Naive thymus-derived CD4-positive, alpha-beta T cell (primary cell): ENCODE measurements at regions not wholly inside any gene's neighbourhood (a gene's known extent, or its start where the extent isn't known, plus 50 kb on each side); places are given as distances from the start of the nearest gene placed in this dataset.

Source experiments
- ATAC-seq: fragments of 150-1000 bp; cut with Tn5 transposase; 2 replicates; pipeline ENCODE4 v1.10.0; 2021; ENCODE audit warnings: mild to moderate bottlenecking, moderate library complexity
- CTCF ChIA-PET: fragments of 350-600 bp; sonication (Branson Sonifier 250); formaldehyde crosslinking; loops from one replicate; lab custom pipeline; 2021; ENCODE audit warnings: antibody characterized with exemption; lab: Charles Lee
- POLR2A ChIA-PET: fragments of 350-600 bp; sonication (Branson Sonifier 250); formaldehyde crosslinking; loops from one replicate; lab custom pipeline; 2021; ENCODE audit warnings: antibody characterized with exemption, inconsistent platforms; lab: Charles Lee
- DNase-seq, 9 donors: peaks; one replicate each; pipeline versions ENCODE4 v3.0.0 to v3.0.0-alpha.2; 2020 to 2022; ENCODE audit warnings: mixed read lengths in 1 of 9
- H3K27ac ChIP-seq: one replicate; pipeline ENCODE4 v1.7.0; 2013; ENCODE audit warnings: mild to moderate bottlenecking, low read depth, low read length, moderate library complexity
- H3K27me3 ChIP-seq, 2 donors: one replicate each; pipeline ENCODE4 v1.7.0; 2013; ENCODE audit warnings: low read length in 2 of 2, mild to moderate bottlenecking in 2 of 2, moderate library complexity in 2 of 2; ENCODE audit not compliant: control insufficient read depth in 2 of 2, insufficient read depth in 2 of 2
- H3K36me3 ChIP-seq, 3 experiments: 1 replicate in 2 of 3; 2 replicates in 1 of 3; pipeline ENCODE4 v1.7.0; 2013; ENCODE audit warnings: low read length in 3 of 3, mild to moderate bottlenecking in 3 of 3, moderate library complexity in 1 of 3; ENCODE audit not compliant: insufficient read depth in 3 of 3, control insufficient read depth in 2 of 3
- H3K4me1 ChIP-seq, 2 donors: one replicate each; pipeline ENCODE4 v1.7.0; 2013; ENCODE audit warnings: low read length in 2 of 2, mild to moderate bottlenecking in 2 of 2, moderate library complexity in 1 of 2; ENCODE audit not compliant: control insufficient read depth in 2 of 2, insufficient read depth in 2 of 2
- H3K4me3 ChIP-seq: 2 replicates; pipeline ENCODE4 v1.7.0; 2013; ENCODE audit warnings: mild to moderate bottlenecking, low read length
- H3K9me3 ChIP-seq, 3 experiments: 1 replicate in 2 of 3; 2 replicates in 1 of 3; pipeline ENCODE4 v1.7.0; 2013; ENCODE audit warnings: low read length in 3 of 3; ENCODE audit not compliant: control insufficient read depth in 2 of 3
- H3K27ac Mint-ChIP-seq, 9 donors: one replicate each; pipeline ENCODE4 v1.8.0; 2020 to 2022; ENCODE audit warnings: mixed read lengths in 9 of 9, mild to moderate bottlenecking in 8 of 9, moderate library complexity in 5 of 9, inconsistent platforms in 2 of 9
- H3K27me3 Mint-ChIP-seq, 5 donors: one replicate each; pipeline ENCODE4 v1.8.0; 2021 to 2022; ENCODE audit warnings: mixed read lengths in 5 of 5, mild to moderate bottlenecking in 1 of 5
- H3K36me3 Mint-ChIP-seq, 5 donors: one replicate each; pipeline ENCODE4 v1.8.0; 2020 to 2022; ENCODE audit warnings: mixed read lengths in 5 of 5, mild to moderate bottlenecking in 3 of 5, inconsistent platforms in 1 of 5
- H3K4me1 Mint-ChIP-seq, 7 donors: one replicate each; pipeline ENCODE4 v1.8.0; 2020 to 2022; ENCODE audit warnings: mixed read lengths in 7 of 7, mild to moderate bottlenecking in 3 of 7, inconsistent platforms in 1 of 7
- H3K4me3 Mint-ChIP-seq, 10 donors: one replicate each; pipeline ENCODE4 v1.8.0; 2020 to 2022; ENCODE audit warnings: mild to moderate bottlenecking in 10 of 10, mixed read lengths in 10 of 10, moderate library complexity in 6 of 10, inconsistent platforms in 2 of 10
- H3K9me3 Mint-ChIP-seq, 11 donors: one replicate each; pipeline ENCODE4 v1.8.0; 2020 to 2022; ENCODE audit warnings: mixed read lengths in 11 of 11, mild to moderate bottlenecking in 4 of 11, inconsistent platforms in 1 of 11, moderate library complexity in 1 of 11
- intact Hi-C, 2 donors: fragments of 100-400 bp; cut with micrococcal nuclease; formaldehyde crosslinking; loops; one replicate each; pipeline ENCODE4 v1.15.1; 2023

- Histone ChIP-seq H3K4me3 (no peak overlapping the region), H3K36me3 (no peaks in the 10 kb centered on the region), H3K4me1 (peaks cover 0 to 5% of the 10 kb centered on the region in 2 donors), H3K27me3 (peaks cover 0 to 2% of the 10 kb centered on the region in 2 donors), H3K27ac (no peak overlapping the region), H3K9me3 (no peaks in the 10 kb centered on the region)
- ChIA-PET POLR2A (interaction anchor here (1.0 kb wide), 2 partner anchors 14 to 264 kb away, joined by 3 to 4 read pairs; partner anchors contain the start of gene ZFP36L2), CTCF (interaction anchor here (0.6 to 1.4 kb wide), 4 partner anchors 15 to 1101 kb away, joined by 3 to 6 read pairs (median 3); no protein-coding TSS in a partner anchor)
- H3K27ac Mint-ChIP-seq = peak overlapping the region in 4 of 9 donors; percentile 14 to 76 (median 68)
- ATAC-seq (peak; percentile 51), DNase-seq (peak in 5 of 9 donors; percentile 17 to 32 (median 20))
- no peaks in the 10 kb centered on the region for H3K36me3 Mint-ChIP-seq
- peak overlapping the region in 9 of 10 donors; percentile 30 to 76 (median 61) for H3K4me3 Mint-ChIP-seq
- peaks cover 8 to 19% (median 14%) of the 10 kb centered on the region in 7 donors for H3K4me1 Mint-ChIP-seq
- intact Hi-C loops = no loop called here
- no peaks in the 10 kb centered on the region for H3K9me3 Mint-ChIP-seq
- H3K27me3 Mint-ChIP-seq = peaks cover 6 to 23% (median 12%) of the 10 kb centered on the region in 5 donors
Observed at GRCh38 chr2:42962508-42962953, 170.1 kb upstream of the HAAO start.

- H3K27ac ChIP-seq = no peak overlapping the region
- CTCF ChIA-PET = interaction anchor here (0.7 to 1.1 kb wide), 2 partner anchors 58 to 260 kb away, joined by 3 to 4 read pairs; no protein-coding TSS in a partner anchor
- POLR2A ChIA-PET = interaction anchor here (1.0 kb wide), 1 partner anchor 265 kb away, joined by 3 read pairs; the partner anchor contains the start of gene ZFP36L2
- no peaks in the 10 kb centered on the region for H3K36me3 ChIP-seq
- peaks cover 8 to 19% (median 14%) of the 10 kb centered on the region in 7 donors for H3K4me1 Mint-ChIP-seq
- peaks cover 0 to 5% of the 10 kb centered on the region in 2 donors for H3K4me1 ChIP-seq
- H3K27me3 ChIP-seq = peaks cover 0 to 2% of the 10 kb centered on the region in 2 donors
- H3K4me3 Mint-ChIP-seq = peak overlapping the region in 3 of 10 donors; percentile 30 to 76 (median 52)
- no peaks in the 10 kb centered on the region for H3K9me3 ChIP-seq
- no peak overlapping the region for H3K4me3 ChIP-seq
- ATAC-seq (no peak), DNase-seq (no peak)
- H3K36me3 Mint-ChIP-seq = no peaks in the 10 kb centered on the region
- H3K9me3 Mint-ChIP-seq = no peaks in the 10 kb centered on the region
- intact Hi-C loops = no loop called here
- H3K27ac Mint-ChIP-seq = peak overlapping the region in 2 of 9 donors; percentile 4 to 73
- peaks cover 6 to 23% (median 12%) of the 10 kb centered on the region in 5 donors for H3K27me3 Mint-ChIP-seq
Observed at GRCh38 chr2:42961961-42962360, 169.6 kb upstream of the HAAO start.

DNA sequence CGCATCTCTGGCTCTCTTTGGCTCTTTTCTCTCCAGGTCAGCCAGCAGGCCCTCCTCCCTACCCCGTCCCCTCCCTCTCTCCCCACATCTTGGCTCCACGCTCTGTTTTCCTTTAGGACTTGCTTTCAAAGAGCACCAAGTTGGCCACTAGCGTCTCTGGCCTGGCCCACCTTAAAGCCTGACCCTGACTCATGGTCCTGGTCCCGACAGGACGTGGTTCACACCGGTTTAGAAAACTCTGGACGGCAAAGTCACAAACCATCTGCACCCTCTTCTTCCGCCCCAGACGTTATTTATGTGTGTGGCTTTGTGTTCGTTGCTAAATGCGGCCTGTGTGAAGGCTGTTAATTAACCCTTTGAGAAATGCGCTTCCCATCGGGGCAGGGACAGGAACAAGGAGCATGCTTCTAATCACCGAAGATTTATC, 169.0 kb upstream of the HAAO start:
- no peak overlapping the region for H3K4me3 ChIP-seq
- no peaks in the 10 kb centered on the region for H3K36me3 ChIP-seq
- intact Hi-C loops = no loop called here
- Mint-ChIP-seq H3K9me3 (peaks cover 0 to under 1% (median 0%) of the 10 kb centered on the region in 11 donors), H3K27me3 (peaks cover 6 to 23% (median 12%) of the 10 kb centered on the region in 5 donors), H3K4me1 (peaks cover 8 to 19% (median 14%) of the 10 kb centered on the region in 7 donors), H3K4me3 (peak overlapping the region in 6 of 10 donors; percentile 2 to 76 (median 48)), H3K27ac (peak overlapping the region in 3 of 9 donors; percentile 4 to 81 (median 73)), H3K36me3 (no peaks in the 10 kb centered on the region)
- ChIA-PET CTCF (interaction anchor here (0.6 to 1.1 kb wide), 2 partner anchors 260 to 579 kb away, joined by 3 to 4 read pairs; no protein-coding TSS in a partner anchor), POLR2A (no interaction called here)
- no peaks in the 10 kb centered on the region for H3K9me3 ChIP-seq
- H3K27me3 ChIP-seq = peaks cover 0 to 2% of the 10 kb centered on the region in 2 donors
- DNase-seq = no peak
- peaks cover 0 to 5% of the 10 kb centered on the region in 2 donors for H3K4me1 ChIP-seq
- H3K27ac ChIP-seq = no peak overlapping the region
- no peak for ATAC-seq

DNA sequence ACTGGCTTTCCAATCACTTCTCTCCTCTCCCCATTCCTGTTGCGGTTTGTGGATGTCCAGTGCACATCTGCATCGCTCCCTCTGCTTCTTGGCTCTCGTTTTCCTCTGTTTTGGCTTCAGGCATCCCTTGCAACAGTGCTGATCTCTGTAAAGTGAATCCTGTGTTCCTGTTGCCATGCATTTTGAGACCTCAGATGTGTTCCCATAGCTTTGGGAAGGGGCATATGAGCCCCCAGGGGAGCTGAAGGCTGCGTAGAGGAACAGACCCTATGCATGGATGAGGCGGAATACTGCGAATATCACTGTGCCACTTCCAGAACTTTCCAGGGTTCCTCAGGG, 168.4 kb upstream of the HAAO start:
- Mint-ChIP-seq H3K4me3 (no peak overlapping the region), H3K27ac (peak overlapping the region in 1 of 9 donors; percentile 35), H3K4me1 (peaks cover 8 to 19% (median 14%) of the 10 kb centered on the region in 7 donors), H3K27me3 (peaks cover 6 to 23% (median 12%) of the 10 kb centered on the region in 5 donors), H3K9me3 (peaks cover 0 to 2% (median 0%) of the 10 kb centered on the region in 11 donors), H3K36me3 (no peaks in the 10 kb centered on the region)
- H3K27ac ChIP-seq = no peak overlapping the region
- no peaks in the 10 kb centered on the region for H3K36me3 ChIP-seq
- intact Hi-C loops = no loop called here
- ChIA-PET CTCF (no interaction called here), POLR2A (no interaction called here)
- H3K27me3 ChIP-seq = peaks cover 0 to 2% of the 10 kb centered on the region in 2 donors
- ATAC-seq (no peak), DNase-seq (no peak)
- H3K9me3 ChIP-seq = no peaks in the 10 kb centered on the region
- no peak overlapping the region for H3K4me3 ChIP-seq
- H3K4me1 ChIP-seq = peaks cover 0 to 5% of the 10 kb centered on the region in 2 donors

DNA sequence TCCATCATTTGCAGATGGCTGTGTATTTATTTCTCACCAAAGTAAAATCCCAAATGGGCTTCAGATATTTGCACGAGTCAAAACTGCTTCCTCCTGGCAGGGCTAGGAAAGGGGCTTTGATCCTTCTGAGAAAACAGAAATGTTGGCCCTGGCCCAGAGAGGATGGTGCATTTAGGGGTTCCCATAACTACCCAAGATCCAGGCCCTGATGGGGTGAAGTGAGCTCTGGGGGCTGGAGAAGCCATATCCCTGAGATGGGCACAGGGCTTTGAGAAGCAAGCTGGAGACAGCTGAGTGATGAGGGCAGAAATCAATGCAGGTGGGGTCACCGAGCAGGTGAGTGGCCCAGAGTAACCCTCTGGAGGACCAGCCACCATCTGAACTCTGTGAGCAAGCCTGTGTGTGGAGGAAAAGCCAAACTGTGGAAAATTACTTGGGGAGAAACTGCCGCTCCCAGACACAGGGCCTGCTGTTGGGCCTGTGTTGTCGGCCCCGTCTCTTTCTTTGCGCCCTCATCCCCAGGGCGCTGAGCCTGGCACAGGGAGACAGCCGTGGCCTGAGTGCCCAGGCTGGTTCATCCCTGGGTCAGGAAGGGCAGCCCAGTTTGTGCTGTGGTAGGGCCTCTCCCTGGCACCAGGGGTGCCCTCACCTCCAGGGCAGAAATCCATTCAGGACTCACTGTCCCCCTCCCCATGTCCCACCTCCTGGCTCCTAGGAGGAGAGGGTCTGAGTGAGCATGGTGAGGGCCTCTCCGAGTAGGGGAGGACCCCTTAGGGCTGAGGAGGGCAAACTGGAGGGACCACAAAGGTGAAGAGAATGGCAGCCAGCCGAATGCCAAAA, 167.8 kb upstream of the HAAO start:
- no peak overlapping the region for H3K27ac ChIP-seq
- POLR2A ChIA-PET = no interaction called here
- Mint-ChIP-seq H3K4me3 (no peak overlapping the region), H3K27me3 (peaks cover 6 to 24% (median 12%) of the 10 kb centered on the region in 5 donors), H3K9me3 (peaks cover 0 to 2% (median 0%) of the 10 kb centered on the region in 11 donors), H3K27ac (peak overlapping the region in 1 of 9 donors; percentile 36), H3K4me1 (peaks cover 8 to 19% (median 14%) of the 10 kb centered on the region in 7 donors), H3K36me3 (no peaks in the 10 kb centered on the region)
- H3K4me1 ChIP-seq = peaks cover 0 to 5% of the 10 kb centered on the region in 2 donors
- ATAC-seq = no peak
- no peak overlapping the region for H3K4me3 ChIP-seq
- DNase-seq = no peak
- intact Hi-C loops = no loop called here
- CTCF ChIA-PET = interaction anchor here (1.0 kb wide), 1 partner anchor 16 kb away, joined by 5 read pairs; no protein-coding TSS in a partner anchor
- H3K9me3 ChIP-seq = no peaks in the 10 kb centered on the region
- no peaks in the 10 kb centered on the region for H3K36me3 ChIP-seq
- H3K27me3 ChIP-seq = peaks cover 0 to 2% of the 10 kb centered on the region in 2 donors

DNA sequence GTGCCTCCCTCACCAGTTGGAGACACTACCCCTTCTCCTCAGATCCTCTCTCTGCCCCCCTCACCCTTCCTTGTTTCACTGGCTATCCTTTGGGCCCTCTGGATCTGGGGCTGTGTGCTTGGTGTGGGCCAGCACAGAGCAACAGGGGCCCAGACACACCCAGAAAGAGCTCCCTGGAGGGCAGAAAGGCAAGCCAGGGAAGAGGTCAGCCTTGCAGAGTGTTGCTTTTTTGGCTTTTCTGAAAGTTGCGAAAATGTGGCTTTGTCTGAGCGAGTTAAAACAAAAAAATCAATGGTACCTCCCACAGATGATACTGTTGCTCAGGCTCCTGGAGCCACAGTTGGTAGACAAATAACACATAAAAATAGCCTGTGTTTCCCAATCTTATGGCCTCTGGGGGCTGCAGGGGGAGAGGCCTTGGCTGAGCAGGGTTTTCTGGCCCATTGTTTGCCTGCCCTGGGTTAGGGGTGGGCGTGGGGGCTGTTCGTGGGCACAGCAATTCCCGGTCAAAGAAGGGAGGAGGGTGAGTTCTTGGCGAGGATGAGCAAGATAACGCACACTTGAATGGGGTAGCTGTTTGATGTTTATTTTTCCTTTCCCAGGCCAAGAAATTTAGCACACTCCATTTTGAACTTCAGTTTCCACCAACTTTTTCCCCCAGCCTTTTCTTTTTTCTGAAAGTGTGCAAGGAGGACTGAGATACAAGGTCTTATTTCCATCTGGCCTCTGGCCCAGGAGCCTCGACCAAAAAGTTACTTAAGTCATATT, 167.0 kb upstream of the HAAO start:
- peaks cover 8 to 19% (median 14%) of the 10 kb centered on the region in 7 donors for H3K4me1 Mint-ChIP-seq
- Histone ChIP-seq H3K4me3 (no peak overlapping the region), H3K4me1 (peaks cover 0 to 5% of the 10 kb centered on the region in 2 donors), H3K27ac (no peak overlapping the region), H3K36me3 (no peaks in the 10 kb centered on the region), H3K27me3 (peaks cover 0 to 2% of the 10 kb centered on the region in 2 donors), H3K9me3 (no peaks in the 10 kb centered on the region)
- peak overlapping the region in 1 of 9 donors; percentile 36 for H3K27ac Mint-ChIP-seq
- peaks cover 0 to 2% (median 0%) of the 10 kb centered on the region in 11 donors for H3K9me3 Mint-ChIP-seq
- DNase-seq = no peak
- no peak overlapping the region for H3K4me3 Mint-ChIP-seq
- ChIA-PET POLR2A (no interaction called here), CTCF (interaction anchor here (1.0 kb wide), 1 partner anchor 17 kb away, joined by 5 read pairs; no protein-coding TSS in a partner anchor)
- ATAC-seq = no peak
- H3K27me3 Mint-ChIP-seq = peaks cover 6 to 24% (median 12%) of the 10 kb centered on the region in 5 donors
- intact Hi-C loops = no loop called here
- H3K36me3 Mint-ChIP-seq = no peaks in the 10 kb centered on the region
